ENCODE measurements at regions not wholly inside any gene's neighbourhood (a gene's known extent, or its start where the extent isn't known, plus 50 kb on each side); places are given as distances from the start of the nearest gene placed in this dataset.

- no peaks in the 10 kb centered on the region for H3K9me3 ChIP-seq (ENCODE audit: low read length)
- H3K27ac ChIP-seq (ENCODE audit: low read depth, low read length), result no peak overlapping the region
- H3K9ac ChIP-seq (ENCODE audit: low read length), result no peak overlapping the region
- no peaks in the 10 kb centered on the region for H3K4me1 ChIP-seq (ENCODE audit: insufficient read depth, low read length)
- no peak overlapping the region for H3K4me3 ChIP-seq (ENCODE audit: low read depth in 1 of 2, low read length in 2 of 2)
- H3K27me3 ChIP-seq (ENCODE audit: control insufficient read depth in 1 of 2, insufficient read depth in 2 of 2, low read length in 2 of 2), result no peaks in the 10 kb centered on the region
- H3K36me3 ChIP-seq (ENCODE audit: insufficient read depth, low read length), result no peaks in the 10 kb centered on the region
Observed at GRCh38 chr2:2610751-2611150, 279.7 kb upstream of the MYT1L start.

DNA sequence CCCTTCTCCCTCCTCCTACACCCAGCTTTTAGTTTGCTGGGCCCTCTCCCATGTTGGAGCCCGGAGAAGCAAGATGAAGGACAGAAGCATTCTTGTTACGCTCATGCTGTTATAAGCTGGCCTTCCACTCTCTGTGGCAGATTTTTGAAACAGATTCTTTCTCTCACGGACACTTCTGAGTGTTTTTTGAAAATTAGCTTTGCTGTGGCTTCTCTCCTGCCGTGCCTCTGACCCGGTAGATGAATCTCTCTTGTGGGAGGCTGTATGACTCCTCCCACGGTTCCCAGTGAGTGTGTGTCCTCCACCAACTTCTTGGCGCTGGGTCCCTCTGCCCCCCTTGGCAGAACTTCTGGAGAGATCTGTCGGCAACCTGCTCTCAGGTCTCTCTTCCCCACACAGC is 269.3 kb upstream of the MYT1L start:
- no peaks in the 10 kb centered on the region for H3K36me3 ChIP-seq (ENCODE audit: insufficient read depth, low read length)
- H3K27ac ChIP-seq (ENCODE audit: low read depth, low read length), result no peak overlapping the region
- H3K27me3 ChIP-seq (ENCODE audit: control insufficient read depth in 1 of 2, insufficient read depth in 2 of 2, low read length in 2 of 2), result no peaks in the 10 kb centered on the region
- no peaks in the 10 kb centered on the region for H3K4me1 ChIP-seq (ENCODE audit: insufficient read depth, low read length)
- no peak overlapping the region for H3K9ac ChIP-seq (ENCODE audit: low read length)
- H3K9me3 ChIP-seq (ENCODE audit: low read length), result no peaks in the 10 kb centered on the region
- no peak overlapping the region for H3K4me3 ChIP-seq (ENCODE audit: low read depth in 1 of 2, low read length in 2 of 2)

DNA sequence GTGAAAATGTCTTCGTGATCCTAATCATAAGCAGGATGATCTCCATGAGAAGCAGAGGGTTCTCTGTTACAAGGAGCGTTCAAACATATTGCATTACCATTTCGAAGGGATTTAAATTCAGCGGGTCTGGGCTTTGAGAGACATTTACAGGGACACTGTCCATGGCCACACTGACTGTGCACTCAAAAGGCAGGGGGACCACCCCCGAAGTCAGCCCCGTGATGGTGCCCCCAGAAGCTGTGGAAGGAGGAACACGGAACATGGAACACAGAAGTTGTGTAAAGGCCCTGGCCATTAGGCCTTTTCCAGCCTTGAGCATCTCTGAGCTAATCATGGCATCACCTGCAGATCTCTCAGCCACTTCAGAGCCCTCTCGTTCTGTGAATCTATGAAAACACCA is 268.4 kb upstream of the MYT1L start:
- H3K27ac ChIP-seq (ENCODE audit: low read depth, low read length), result no peak overlapping the region
- no peak overlapping the region for H3K9ac ChIP-seq (ENCODE audit: low read length)
- H3K4me3 ChIP-seq (ENCODE audit: low read depth in 1 of 2, low read length in 2 of 2), result no peak overlapping the region
- no peaks in the 10 kb centered on the region for H3K4me1 ChIP-seq (ENCODE audit: insufficient read depth, low read length)
- H3K36me3 ChIP-seq (ENCODE audit: insufficient read depth, low read length), result no peaks in the 10 kb centered on the region
- H3K27me3 ChIP-seq (ENCODE audit: control insufficient read depth in 1 of 2, insufficient read depth in 2 of 2, low read length in 2 of 2), result no peaks in the 10 kb centered on the region
- H3K9me3 ChIP-seq (ENCODE audit: low read length), result no peaks in the 10 kb centered on the region

DNA sequence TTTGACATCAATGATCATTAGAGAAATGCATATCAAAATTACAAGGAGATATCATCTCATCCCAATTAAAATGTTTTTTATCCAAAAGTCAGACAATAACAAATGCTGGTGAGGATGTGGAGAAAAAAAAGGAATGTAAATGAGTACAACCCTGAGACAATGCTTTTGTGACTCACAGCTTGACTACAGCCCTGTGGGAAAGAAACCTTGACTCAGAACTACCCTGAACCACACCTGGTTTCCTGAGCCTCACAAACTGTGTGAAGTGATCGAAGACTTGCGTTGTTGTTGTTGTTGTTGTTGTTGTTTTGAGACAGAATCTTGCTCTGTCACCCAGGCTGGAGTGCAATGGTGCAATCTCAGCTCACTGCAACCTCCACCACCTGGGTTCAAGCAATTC is 266.6 kb upstream of the MYT1L start:
- H3K4me1 ChIP-seq (ENCODE audit: insufficient read depth, low read length), result no peaks in the 10 kb centered on the region
- H3K4me3 ChIP-seq (ENCODE audit: low read depth in 1 of 2, low read length in 2 of 2), result no peak overlapping the region
- H3K27ac ChIP-seq (ENCODE audit: low read depth, low read length), result no peak overlapping the region
- H3K27me3 ChIP-seq (ENCODE audit: control insufficient read depth in 1 of 2, insufficient read depth in 2 of 2, low read length in 2 of 2), result no peaks in the 10 kb centered on the region
- no peaks in the 10 kb centered on the region for H3K9me3 ChIP-seq (ENCODE audit: low read length)
- no peak overlapping the region for H3K9ac ChIP-seq (ENCODE audit: low read length)
- H3K36me3 ChIP-seq (ENCODE audit: insufficient read depth, low read length), result no peaks in the 10 kb centered on the region

- H3K9me3 ChIP-seq (ENCODE audit: low read length), result no peaks in the 10 kb centered on the region
- H3K27ac ChIP-seq (ENCODE audit: low read depth, low read length), result no peak overlapping the region
- no peak overlapping the region for H3K9ac ChIP-seq (ENCODE audit: low read length)
- no peaks in the 10 kb centered on the region for H3K36me3 ChIP-seq (ENCODE audit: insufficient read depth, low read length)
- H3K27me3 ChIP-seq (ENCODE audit: control insufficient read depth in 1 of 2, insufficient read depth in 2 of 2, low read length in 2 of 2), result no peaks in the 10 kb centered on the region
- H3K4me3 ChIP-seq (ENCODE audit: low read depth in 1 of 2, low read length in 2 of 2), result no peak overlapping the region
- peaks cover 14% of the 10 kb centered on the region for H3K4me1 ChIP-seq (ENCODE audit: insufficient read depth, low read length)
Observed at GRCh38 chr2:2591542-2591940, 260.5 kb upstream of the MYT1L start.

GRCh38 chr2:2590841-2591541 is 259.9 kb upstream of the MYT1L start:
- no peak overlapping the region for H3K9ac ChIP-seq (ENCODE audit: low read length)
- no peaks in the 10 kb centered on the region for H3K9me3 ChIP-seq (ENCODE audit: low read length)
- H3K27me3 ChIP-seq (ENCODE audit: control insufficient read depth in 1 of 2, insufficient read depth in 2 of 2, low read length in 2 of 2), result no peaks in the 10 kb centered on the region
- peaks cover 14% of the 10 kb centered on the region for H3K4me1 ChIP-seq (ENCODE audit: insufficient read depth, low read length)
- H3K4me3 ChIP-seq (ENCODE audit: low read depth in 1 of 2, low read length in 2 of 2), result no peak overlapping the region
- H3K27ac ChIP-seq (ENCODE audit: low read depth, low read length), result no peak overlapping the region
- H3K36me3 ChIP-seq (ENCODE audit: insufficient read depth, low read length), result no peaks in the 10 kb centered on the region

DNA sequence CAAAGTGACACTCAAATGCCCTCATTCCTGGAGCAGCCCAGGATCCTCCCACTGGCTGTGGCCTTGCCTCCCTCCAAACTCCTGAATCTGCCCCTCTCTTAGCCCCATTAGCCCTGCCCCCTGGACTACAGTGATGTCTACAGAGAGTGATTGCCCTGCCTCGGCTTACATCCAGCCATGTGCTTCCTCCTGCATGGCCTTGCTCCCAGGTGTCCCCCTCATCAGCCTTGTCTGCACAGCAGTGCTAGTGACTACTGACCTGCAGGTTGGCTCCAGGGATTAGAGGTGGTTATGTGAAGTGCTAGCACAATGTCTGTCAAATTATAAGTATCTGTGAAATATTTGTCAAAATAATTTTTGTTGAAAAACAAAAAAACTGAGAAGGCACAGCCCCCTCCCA is 259.1 kb upstream of the MYT1L start:
- H3K27me3 ChIP-seq (ENCODE audit: control insufficient read depth in 1 of 2, insufficient read depth in 2 of 2, low read length in 2 of 2), result no peaks in the 10 kb centered on the region
- no peak overlapping the region for H3K4me3 ChIP-seq (ENCODE audit: low read depth in 1 of 2, low read length in 2 of 2)
- no peaks in the 10 kb centered on the region for H3K9me3 ChIP-seq (ENCODE audit: low read length)
- H3K27ac ChIP-seq (ENCODE audit: low read depth, low read length), result no peak overlapping the region
- H3K4me1 ChIP-seq (ENCODE audit: insufficient read depth, low read length), result peaks cover 14% of the 10 kb centered on the region
- H3K9ac ChIP-seq (ENCODE audit: low read length), result no peak overlapping the region
- H3K36me3 ChIP-seq (ENCODE audit: insufficient read depth, low read length), result no peaks in the 10 kb centered on the region

GRCh38 chr2:2588777-2589176 is 257.7 kb upstream of the MYT1L start:
- no peak overlapping the region for H3K9ac ChIP-seq (ENCODE audit: low read length)
- H3K9me3 ChIP-seq (ENCODE audit: low read length), result no peaks in the 10 kb centered on the region
- no peaks in the 10 kb centered on the region for H3K36me3 ChIP-seq (ENCODE audit: insufficient read depth, low read length)

GRCh38 chr2:2587354-2587753 is 256.3 kb upstream of the MYT1L start:
- no peak overlapping the region for H3K4me3 ChIP-seq (ENCODE audit: low read depth in 1 of 2, low read length in 2 of 2)
- no peaks in the 10 kb centered on the region for H3K36me3 ChIP-seq (ENCODE audit: insufficient read depth, low read length)
- H3K9me3 ChIP-seq (ENCODE audit: low read length), result no peaks in the 10 kb centered on the region
- H3K4me1 ChIP-seq (ENCODE audit: insufficient read depth, low read length), result peaks cover 14% of the 10 kb centered on the region
- no peak overlapping the region for H3K9ac ChIP-seq (ENCODE audit: low read length)
- H3K27me3 ChIP-seq (ENCODE audit: control insufficient read depth in 1 of 2, insufficient read depth in 2 of 2, low read length in 2 of 2), result no peaks in the 10 kb centered on the region
- no peak overlapping the region for H3K27ac ChIP-seq (ENCODE audit: low read depth, low read length)

More at GRCh38 chr2:2588777-2589176, 257.7 kb upstream of the MYT1L start:
- H3K4me1 ChIP-seq (ENCODE audit: insufficient read depth, low read length), result peaks cover 14% of the 10 kb centered on the region
- H3K27ac ChIP-seq (ENCODE audit: low read depth, low read length), result no peak overlapping the region
- no peak overlapping the region for H3K4me3 ChIP-seq (ENCODE audit: low read depth in 1 of 2, low read length in 2 of 2)
- no peaks in the 10 kb centered on the region for H3K27me3 ChIP-seq (ENCODE audit: control insufficient read depth in 1 of 2, insufficient read depth in 2 of 2, low read length in 2 of 2)

DNA sequence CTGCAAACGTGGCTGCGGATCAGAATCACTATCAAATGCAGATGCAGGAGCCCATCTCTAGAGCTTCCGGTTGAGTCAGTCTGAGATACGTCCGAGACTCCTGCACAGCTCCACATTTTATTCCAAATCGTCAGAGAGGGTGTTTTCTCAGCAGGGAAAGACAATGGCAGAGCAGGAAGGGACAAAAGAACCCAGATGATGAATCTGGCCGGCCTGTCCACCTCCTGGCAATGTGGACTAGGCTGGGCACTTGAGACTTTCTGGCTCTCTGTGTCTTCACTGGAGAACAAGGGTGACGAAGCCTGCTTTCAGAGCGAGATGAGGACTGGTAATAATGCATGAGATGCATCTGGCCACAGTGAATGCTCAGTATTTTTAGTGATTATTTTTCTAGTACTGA is 255.9 kb upstream of the MYT1L start:
- H3K4me1 ChIP-seq (ENCODE audit: insufficient read depth, low read length), result peaks cover 14% of the 10 kb centered on the region
- no peaks in the 10 kb centered on the region for H3K9me3 ChIP-seq (ENCODE audit: low read length)
- no peaks in the 10 kb centered on the region for H3K27me3 ChIP-seq (ENCODE audit: control insufficient read depth in 1 of 2, insufficient read depth in 2 of 2, low read length in 2 of 2)
- H3K9ac ChIP-seq (ENCODE audit: low read length), result no peak overlapping the region
- H3K4me3 ChIP-seq (ENCODE audit: low read depth in 1 of 2, low read length in 2 of 2), result no peak overlapping the region
- H3K27ac ChIP-seq (ENCODE audit: low read depth, low read length), result no peak overlapping the region
- H3K36me3 ChIP-seq (ENCODE audit: insufficient read depth, low read length), result no peaks in the 10 kb centered on the region

DNA sequence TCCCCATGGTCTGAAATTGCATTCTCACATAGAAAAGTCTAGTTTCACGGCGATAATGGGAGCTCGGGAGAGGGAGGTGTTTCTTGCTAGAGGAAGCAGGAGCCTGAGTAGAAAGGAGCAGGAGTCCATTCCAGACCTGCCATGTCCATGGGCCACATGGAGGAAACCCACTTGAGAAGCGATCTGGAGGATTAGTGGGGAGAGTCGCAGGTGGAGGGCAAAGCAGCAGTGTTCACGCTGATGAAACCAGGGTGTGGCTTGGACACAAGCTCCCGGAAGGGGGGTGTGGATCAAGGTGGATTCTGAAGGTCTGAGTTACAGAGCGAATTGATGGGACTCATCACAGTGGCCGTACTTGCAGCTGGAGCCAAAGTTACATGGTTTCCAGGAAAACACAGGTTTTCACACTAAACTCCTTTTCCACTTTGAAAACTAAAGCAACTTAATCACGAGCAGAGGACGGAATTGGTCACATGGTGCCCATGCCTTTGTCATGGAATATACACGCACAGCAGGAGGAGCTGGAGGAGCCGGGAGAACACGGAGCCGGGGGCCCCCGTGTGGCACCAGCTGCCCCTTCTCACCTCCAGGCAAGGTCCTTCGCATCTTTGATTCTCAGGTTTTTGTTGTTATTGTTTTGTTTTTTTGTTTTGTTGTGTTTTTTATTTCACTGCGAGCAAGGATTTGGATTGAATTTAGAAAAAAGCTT is 255.1 kb upstream of the MYT1L start:
- no peak overlapping the region for H3K4me3 ChIP-seq (ENCODE audit: low read depth in 1 of 2, low read length in 2 of 2)
- H3K9ac ChIP-seq (ENCODE audit: low read length), result no peak overlapping the region
- peaks cover 9% of the 10 kb centered on the region for H3K4me1 ChIP-seq (ENCODE audit: insufficient read depth, low read length)
- no peaks in the 10 kb centered on the region for H3K27me3 ChIP-seq (ENCODE audit: control insufficient read depth in 1 of 2, insufficient read depth in 2 of 2, low read length in 2 of 2)
- no peaks in the 10 kb centered on the region for H3K36me3 ChIP-seq (ENCODE audit: insufficient read depth, low read length)
- H3K9me3 ChIP-seq (ENCODE audit: low read length), result no peaks in the 10 kb centered on the region
- no peak overlapping the region for H3K27ac ChIP-seq (ENCODE audit: low read depth, low read length)

All from muscle layer of colon (tissue), 2 donors.